GM12872 (cell line): ENCODE measurements at regions not wholly inside any gene's neighbourhood (a gene's known extent, or its start where the extent isn't known, plus 50 kb on each side); places are given as distances from the start of the nearest gene placed in this dataset.

Source experiments
- TF ChIP-seq, protein P1 (sequence below): IDR thresholded peaks from 3 replicates; pipeline ENCODE4 v1.5.1; 2011; ENCODE audit warnings: low read depth, mild to moderate bottlenecking, low read length, moderate library complexity; ENCODE audit not compliant: insufficient read depth

DNA sequence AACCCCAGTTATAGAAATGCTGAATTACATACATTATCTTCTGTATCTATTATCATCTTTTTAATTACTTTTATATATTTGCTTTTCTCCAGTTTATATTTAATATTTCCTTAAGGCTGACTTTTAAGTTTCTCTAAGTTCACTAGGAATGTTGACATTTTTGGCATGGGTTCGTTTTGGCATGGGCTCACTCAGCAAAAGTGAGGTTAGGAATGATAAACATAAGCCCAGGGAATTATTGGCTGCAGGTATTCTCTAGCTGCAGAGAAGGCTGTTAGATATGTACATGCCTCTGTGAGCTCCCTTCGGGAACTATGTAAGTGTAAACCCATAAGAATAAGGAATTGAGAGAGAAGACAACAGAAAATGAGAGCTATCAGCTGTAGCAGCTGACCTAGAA lies 63.6 kb upstream of the RAB18 start:
- TF ChIP-seq, protein P1, sequence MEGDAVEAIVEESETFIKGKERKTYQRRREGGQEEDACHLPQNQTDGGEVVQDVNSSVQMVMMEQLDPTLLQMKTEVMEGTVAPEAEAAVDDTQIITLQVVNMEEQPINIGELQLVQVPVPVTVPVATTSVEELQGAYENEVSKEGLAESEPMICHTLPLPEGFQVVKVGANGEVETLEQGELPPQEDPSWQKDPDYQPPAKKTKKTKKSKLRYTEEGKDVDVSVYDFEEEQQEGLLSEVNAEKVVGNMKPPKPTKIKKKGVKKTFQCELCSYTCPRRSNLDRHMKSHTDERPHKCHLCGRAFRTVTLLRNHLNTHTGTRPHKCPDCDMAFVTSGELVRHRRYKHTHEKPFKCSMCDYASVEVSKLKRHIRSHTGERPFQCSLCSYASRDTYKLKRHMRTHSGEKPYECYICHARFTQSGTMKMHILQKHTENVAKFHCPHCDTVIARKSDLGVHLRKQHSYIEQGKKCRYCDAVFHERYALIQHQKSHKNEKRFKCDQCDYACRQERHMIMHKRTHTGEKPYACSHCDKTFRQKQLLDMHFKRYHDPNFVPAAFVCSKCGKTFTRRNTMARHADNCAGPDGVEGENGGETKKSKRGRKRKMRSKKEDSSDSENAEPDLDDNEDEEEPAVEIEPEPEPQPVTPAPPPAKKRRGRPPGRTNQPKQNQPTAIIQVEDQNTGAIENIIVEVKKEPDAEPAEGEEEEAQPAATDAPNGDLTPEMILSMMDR = no peak

DNA sequence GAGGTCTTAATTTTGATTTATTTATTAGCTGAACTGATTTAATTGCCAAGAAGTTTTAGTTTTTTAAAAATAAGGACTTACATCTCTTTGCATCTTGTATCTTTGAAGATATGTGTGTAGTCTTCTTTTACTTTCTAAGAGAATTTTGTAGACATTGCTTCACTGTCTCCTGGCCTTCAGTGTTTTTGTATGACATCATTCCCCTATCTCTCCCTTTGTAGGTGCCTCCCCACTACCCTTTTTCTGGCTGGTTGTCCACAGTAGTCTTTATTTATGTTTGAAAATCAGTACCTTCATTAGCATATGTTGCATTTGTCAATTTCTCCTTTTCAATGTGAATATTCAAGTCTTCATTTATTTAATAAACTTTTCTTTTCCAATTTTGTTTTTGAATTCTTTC lies 64.1 kb upstream of the RAB18 start:
- TF ChIP-seq, protein P1 = no peak

DNA sequence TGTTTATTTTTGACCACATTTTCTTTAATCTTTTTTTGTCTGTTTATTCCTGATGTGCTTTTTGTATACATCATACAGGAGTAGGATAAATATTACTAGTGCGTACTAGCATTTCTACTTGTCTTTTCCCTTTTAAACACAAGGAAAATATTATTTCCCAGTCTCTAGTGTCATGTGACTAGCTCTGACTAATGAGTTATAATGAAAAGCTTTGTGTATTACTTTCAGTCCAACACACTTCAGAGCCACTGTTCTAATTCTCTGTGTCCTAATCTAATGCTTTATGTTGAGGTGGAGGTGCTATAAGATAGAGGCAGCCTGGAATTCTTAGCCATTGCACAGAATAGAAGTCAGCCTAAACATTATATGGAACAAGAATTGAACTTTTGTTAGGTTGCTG lies 65.0 kb upstream of the RAB18 start:
- TF ChIP-seq, protein P1 = no peak

DNA sequence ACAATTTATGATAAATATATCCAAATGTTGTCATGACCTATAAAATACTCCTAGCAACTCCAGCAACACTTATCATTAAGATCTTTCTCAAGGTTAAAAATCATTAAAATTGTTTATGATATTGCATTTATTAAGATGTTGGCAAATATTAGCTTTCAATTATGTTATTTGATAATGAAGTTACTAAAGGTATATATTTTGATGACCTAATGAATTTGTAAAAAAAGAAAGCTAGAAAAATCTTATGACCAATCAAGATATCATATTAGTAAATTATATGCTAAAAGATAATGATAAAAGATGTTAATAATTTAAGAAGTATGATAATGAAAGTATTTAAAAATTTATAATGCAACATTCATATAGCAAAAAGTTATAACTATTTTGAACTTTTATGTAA lies 66.3 kb upstream of the RAB18 start:
- TF ChIP-seq, protein P1 = no peak

DNA sequence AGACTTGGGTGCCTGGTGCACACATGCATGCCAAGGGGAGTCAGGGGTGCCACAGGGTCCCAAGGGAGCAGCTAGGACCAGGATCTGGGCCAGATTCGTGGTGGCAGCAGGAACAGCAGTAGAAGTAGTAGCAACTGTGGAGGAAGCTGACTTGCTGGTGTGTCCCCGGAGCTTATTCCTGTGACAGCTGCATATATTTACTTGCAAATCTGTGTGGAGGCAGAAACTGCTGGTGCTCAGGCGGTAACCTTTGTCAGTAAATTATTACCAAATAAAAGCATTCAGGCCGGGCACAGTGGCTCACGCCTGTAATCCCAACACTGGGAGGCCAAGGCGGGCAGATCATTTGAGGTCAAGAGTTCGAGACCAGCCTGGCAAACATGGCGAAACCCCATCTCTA lies 67.4 kb upstream of the RAB18 start:
- TF ChIP-seq, protein P1 = no peak

DNA sequence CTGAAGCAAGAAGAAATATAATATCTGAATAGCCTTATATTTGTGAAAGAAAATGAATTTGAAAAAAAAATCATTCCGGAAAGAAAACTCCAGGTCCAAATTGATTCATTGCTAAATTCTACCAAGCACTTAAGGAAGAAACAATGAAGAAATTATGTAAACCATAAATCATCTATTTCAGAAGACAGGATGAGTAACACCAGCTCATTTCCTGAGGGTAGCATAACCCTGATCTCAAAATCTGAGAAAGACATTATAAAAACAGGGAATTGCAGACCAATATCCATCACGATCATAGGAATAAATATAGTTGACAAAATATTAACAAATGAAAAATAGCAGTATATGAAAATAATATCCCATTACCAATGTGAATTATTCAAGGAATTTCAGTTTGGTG lies 70.1 kb upstream of the RAB18 start:
- TF ChIP-seq, protein P1 = no peak

DNA sequence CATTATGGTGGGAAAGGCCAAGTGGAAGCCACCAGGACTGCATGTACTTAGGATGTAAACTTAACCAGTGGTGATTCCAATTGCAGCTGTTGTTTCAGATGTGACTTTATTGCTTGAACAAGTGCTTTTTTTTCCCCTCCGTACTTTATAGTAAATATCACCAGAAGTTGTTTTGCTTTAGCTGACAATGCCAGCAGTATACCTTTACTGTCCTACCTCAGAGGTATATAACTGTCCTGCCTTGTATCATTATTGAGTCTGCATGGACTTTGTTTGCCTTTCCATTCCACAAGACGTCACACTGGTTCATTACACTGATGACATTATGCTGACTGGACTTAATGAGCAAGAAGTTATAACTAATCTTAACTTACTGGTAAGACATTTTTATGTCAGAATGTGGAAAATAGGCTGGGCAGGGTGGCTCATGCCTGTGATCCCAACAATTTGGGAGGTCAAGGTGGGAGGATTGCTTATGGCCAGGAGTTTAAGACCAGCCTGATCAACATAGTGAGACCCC lies 77.1 kb upstream of the RAB18 start:
- TF ChIP-seq, protein P1 = no peak

DNA sequence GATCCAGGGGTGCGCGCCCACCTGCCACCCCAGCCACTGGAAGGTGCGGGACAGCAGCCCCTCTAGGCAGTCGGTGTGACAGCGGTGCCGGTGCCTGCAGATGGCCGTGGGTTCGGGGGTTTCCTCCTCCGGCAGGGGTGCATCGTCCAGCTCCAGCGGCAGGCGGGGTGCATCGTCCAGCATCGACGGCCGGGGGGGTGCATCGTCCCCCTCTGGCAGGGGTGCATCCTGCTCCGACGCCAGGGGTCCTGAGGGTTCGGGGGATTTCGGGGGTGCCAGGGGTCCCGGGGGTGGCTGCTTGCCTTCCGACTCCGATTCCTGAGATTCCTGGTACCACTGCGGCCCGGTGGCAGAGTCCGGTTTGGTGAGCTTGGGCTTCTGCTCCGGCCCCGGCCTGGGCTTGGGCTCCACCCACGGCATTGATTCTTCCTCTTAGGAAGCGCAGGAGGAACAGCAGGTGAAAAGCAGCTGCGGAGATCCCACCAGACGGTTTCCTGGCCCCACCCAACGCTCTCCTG lies 90.2 kb upstream of the RAB18 start:
- TF ChIP-seq, protein P1 = no peak
